ENCODE measurements at regions not wholly inside any gene's neighbourhood (a gene's known extent, or its start where the extent isn't known, plus 50 kb on each side); places are given as distances from the start of the nearest gene placed in this dataset.

DNA sequence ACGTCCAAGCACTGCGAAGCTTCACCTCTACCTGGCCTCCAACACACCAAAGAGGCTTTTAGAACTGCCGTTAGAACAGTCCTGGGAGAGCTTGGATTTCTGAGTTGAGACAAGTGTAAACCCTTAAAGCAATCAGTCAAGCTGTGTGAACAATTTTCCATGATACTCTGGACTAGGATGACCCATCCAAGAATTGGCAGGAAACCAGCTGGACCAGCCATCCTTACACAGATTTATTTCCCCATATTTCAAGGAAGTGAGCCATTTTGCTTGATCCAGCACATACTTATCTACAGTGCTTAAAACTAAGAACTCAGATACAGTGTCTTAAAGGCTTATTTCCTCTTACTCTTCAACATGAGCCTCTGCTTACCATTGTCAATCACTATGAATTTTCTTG lies 340.7 kb upstream of the HS3ST1 start:
- Mint-ChIP-seq H3K36me3 (ENCODE audit: low read depth) (no peaks in the 10 kb centered on the region), H3K4me1 (ENCODE audit: low read depth) (no peaks in the 10 kb centered on the region), H3K4me3 (no peak overlapping the region), H3K27me3 (no peaks in the 10 kb centered on the region), H3K9me3 (no peaks in the 10 kb centered on the region), H3K27ac (no peak overlapping the region)
- no peak for TF ChIP-seq CTCF (IDR thresholded peaks at IDR 0.05)
- ChIA-PET CTCF (no interaction called here), POLR2A (no interaction called here)
- intact Hi-C loops (cut with DNase I, micrococcal nuclease): no loop called here
- H3K36me3 ChIP-seq (ENCODE audit: insufficient read depth, low read length): no peaks in the 10 kb centered on the region
- DNase-seq (no peak), ATAC-seq (ENCODE audit: poor library complexity) (no peak)
- no peak overlapping the region for H3K27ac ChIP-seq (ENCODE audit: low read depth in 1 of 2, low read length in 2 of 2)
- H3K4me1 ChIP-seq (ENCODE audit: insufficient read depth, low read length): no peaks in the 10 kb centered on the region
- H3K9me3 ChIP-seq (ENCODE audit: control insufficient read depth in 1 of 2, insufficient read depth in 1 of 2, low read length in 2 of 2): no peaks in the 10 kb centered on the region
- H3K4me3 ChIP-seq (ENCODE audit: low read length): no peak overlapping the region
- no peaks in the 10 kb centered on the region for H3K27me3 ChIP-seq (ENCODE audit: control insufficient read depth in 1 of 2, insufficient read depth in 2 of 2, low read length in 2 of 2)

DNA sequence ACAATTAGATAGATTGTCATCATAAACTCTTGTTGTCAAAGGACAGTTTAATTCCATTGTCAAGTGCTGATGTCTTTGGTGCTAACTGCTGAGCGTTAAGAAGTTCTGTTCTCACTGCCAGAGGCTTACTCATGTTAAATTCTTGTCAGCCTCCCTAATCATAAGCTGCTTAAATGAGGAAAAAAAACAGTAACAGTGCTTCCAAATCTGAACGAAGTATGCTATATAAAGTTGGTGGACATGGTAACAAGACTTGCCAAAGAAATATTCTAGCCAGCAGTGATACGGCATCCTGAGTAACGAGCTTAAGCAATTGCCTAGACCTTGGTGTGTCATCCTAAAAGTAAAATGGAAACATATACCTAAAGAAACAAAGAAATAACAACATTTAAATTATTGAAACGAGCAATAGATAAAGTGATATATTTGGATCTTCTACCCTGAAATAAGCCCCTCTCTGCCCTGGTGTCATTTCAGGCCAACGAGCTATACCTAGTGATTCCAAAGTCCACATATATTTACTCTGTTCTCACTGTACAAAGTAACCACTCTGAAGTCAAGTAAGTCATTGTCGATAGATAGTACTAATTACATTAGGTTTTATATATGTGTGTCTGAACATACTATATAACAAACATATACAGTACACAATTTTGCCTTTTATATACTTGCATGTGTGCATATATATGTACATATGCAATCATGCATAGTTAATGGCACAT lies 339.7 kb upstream of the HS3ST1 start:
- Mint-ChIP-seq H3K27ac (no peak overlapping the region), H3K27me3 (no peaks in the 10 kb centered on the region), H3K4me3 (no peak overlapping the region), H3K9me3 (no peaks in the 10 kb centered on the region), H3K36me3 (ENCODE audit: low read depth) (no peaks in the 10 kb centered on the region), H3K4me1 (ENCODE audit: low read depth) (no peaks in the 10 kb centered on the region)
- Histone ChIP-seq H3K27ac (ENCODE audit: low read depth in 1 of 2, low read length in 2 of 2) (no peak overlapping the region), H3K36me3 (ENCODE audit: insufficient read depth, low read length) (no peaks in the 10 kb centered on the region), H3K4me1 (ENCODE audit: insufficient read depth, low read length) (no peaks in the 10 kb centered on the region), H3K4me3 (ENCODE audit: low read length) (no peak overlapping the region), H3K27me3 (ENCODE audit: control insufficient read depth in 1 of 2, insufficient read depth in 2 of 2, low read length in 2 of 2) (no peaks in the 10 kb centered on the region), H3K9me3 (ENCODE audit: control insufficient read depth in 1 of 2, insufficient read depth in 1 of 2, low read length in 2 of 2) (no peaks in the 10 kb centered on the region)
- no peak for DNase-seq
- intact Hi-C loops (cut with DNase I, micrococcal nuclease): no loop called here
- POLR2A ChIA-PET: interaction anchor here (1.0 kb wide), 1 partner anchor 12 kb away, joined by 3 read pairs; no protein-coding TSS in a partner anchor
- TF ChIP-seq CTCF (IDR thresholded peaks at IDR 0.05): no peak
- CTCF ChIA-PET: no interaction called here
- ATAC-seq (ENCODE audit: poor library complexity): no peak

DNA sequence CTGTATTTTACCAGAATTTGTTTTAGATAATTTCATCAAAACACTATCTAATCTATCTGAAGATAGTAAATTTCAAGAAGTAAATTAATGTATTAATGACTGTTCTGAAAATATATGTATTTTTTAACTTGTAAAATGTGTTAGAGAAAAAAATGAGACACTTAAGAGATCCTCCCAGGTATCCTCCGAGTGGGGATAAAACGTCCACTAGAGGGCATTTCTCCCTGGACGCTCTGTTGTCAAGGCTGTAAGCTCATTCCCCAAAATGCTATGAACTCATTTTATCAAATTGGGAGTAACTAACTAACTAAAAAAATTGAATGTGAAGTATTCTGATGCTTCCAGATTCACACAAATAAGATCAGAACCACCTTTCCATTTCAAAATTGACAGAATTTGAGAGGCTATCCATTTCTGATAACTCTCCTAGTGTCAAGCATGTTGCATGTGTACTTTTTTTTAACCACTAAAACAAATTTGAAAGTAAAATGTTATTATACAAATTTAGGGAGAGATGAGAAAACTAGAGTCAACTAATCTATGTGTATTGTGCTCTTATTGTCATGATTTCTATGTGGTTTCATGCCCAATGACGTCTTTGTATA lies 337.3 kb upstream of the HS3ST1 start:
- Histone ChIP-seq H3K27ac (ENCODE audit: low read depth in 1 of 2, low read length in 2 of 2) (no peak overlapping the region), H3K27me3 (ENCODE audit: control insufficient read depth in 1 of 2, insufficient read depth in 2 of 2, low read length in 2 of 2) (no peaks in the 10 kb centered on the region), H3K4me1 (ENCODE audit: insufficient read depth, low read length) (no peaks in the 10 kb centered on the region), H3K36me3 (ENCODE audit: insufficient read depth, low read length) (no peaks in the 10 kb centered on the region), H3K9me3 (ENCODE audit: control insufficient read depth in 1 of 2, insufficient read depth in 1 of 2, low read length in 2 of 2) (no peaks in the 10 kb centered on the region), H3K4me3 (ENCODE audit: low read length) (no peak overlapping the region)
- ChIA-PET CTCF (no interaction called here), POLR2A (no interaction called here)
- ATAC-seq (ENCODE audit: poor library complexity) (no peak), DNase-seq (peak in 4 of 14 experiments; percentile 0 to 29 (median 14))
- peak; percentile 72 for TF ChIP-seq CTCF (IDR thresholded peaks at IDR 0.05)
- Mint-ChIP-seq H3K4me1 (ENCODE audit: low read depth) (no peaks in the 10 kb centered on the region), H3K4me3 (no peak overlapping the region), H3K9me3 (no peaks in the 10 kb centered on the region), H3K27me3 (no peaks in the 10 kb centered on the region), H3K36me3 (ENCODE audit: low read depth) (no peaks in the 10 kb centered on the region), H3K27ac (no peak overlapping the region)
- intact Hi-C loops (cut with DNase I, micrococcal nuclease): no loop called here
